ENCODE measurements at regions not wholly inside any gene's neighbourhood (a gene's known extent, or its start where the extent isn't known, plus 50 kb on each side); places are given as distances from the start of the nearest gene placed in this dataset.

GRCh38 chr14:84814391-84814790 is 715.6 kb upstream of the FLRT2 start:
- ChIA-PET POLR2A (no interaction called here), CTCF (no interaction called here)
- intact Hi-C loops (cut with micrococcal nuclease; ENCODE audit: unreplicated experiment), result no loop called here
- no peaks in the 10 kb centered on the region for H3K27me3 ChIP-seq (replicated peaks; ENCODE audit: control insufficient read depth, insufficient read depth, low read length)
- TF ChIP-seq, protein P1, sequence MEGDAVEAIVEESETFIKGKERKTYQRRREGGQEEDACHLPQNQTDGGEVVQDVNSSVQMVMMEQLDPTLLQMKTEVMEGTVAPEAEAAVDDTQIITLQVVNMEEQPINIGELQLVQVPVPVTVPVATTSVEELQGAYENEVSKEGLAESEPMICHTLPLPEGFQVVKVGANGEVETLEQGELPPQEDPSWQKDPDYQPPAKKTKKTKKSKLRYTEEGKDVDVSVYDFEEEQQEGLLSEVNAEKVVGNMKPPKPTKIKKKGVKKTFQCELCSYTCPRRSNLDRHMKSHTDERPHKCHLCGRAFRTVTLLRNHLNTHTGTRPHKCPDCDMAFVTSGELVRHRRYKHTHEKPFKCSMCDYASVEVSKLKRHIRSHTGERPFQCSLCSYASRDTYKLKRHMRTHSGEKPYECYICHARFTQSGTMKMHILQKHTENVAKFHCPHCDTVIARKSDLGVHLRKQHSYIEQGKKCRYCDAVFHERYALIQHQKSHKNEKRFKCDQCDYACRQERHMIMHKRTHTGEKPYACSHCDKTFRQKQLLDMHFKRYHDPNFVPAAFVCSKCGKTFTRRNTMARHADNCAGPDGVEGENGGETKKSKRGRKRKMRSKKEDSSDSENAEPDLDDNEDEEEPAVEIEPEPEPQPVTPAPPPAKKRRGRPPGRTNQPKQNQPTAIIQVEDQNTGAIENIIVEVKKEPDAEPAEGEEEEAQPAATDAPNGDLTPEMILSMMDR (IDR thresholded peaks at IDR 0.05; ENCODE audit: insufficient read depth in 1 of 2, low read depth in 1 of 2, low read length in 1 of 2, severe bottlenecking in 1 of 2, unreplicated experiment in 1 of 2), result no peak
- BruUV-seq (replicated peaks), result no TSS peak
- no peaks in the 10 kb centered on the region for H3K9me3 ChIP-seq
- no peaks in the 10 kb centered on the region for H3K36me3 ChIP-seq (ENCODE audit: control insufficient read depth, insufficient read depth, low read length)
- no peak overlapping the region for H3K4me3 ChIP-seq (ENCODE audit: low read depth, low read length)
- H3K4me1 ChIP-seq, result no peaks in the 10 kb centered on the region
- H3K4me1 Mint-ChIP-seq (ENCODE audit: low read depth, unreplicated experiment), result no peaks in the 10 kb centered on the region
- peaks cover 13% of the 10 kb centered on the region for H3K27me3 Mint-ChIP-seq (ENCODE audit: insufficient read depth, unreplicated experiment)
- no peak overlapping the region for H3K4me3 Mint-ChIP-seq (ENCODE audit: unreplicated experiment)
- no peak for DNase-seq
- no peak overlapping the region for H3K27ac Mint-ChIP-seq (ENCODE audit: unreplicated experiment)
- no peaks in the 10 kb centered on the region for H3K36me3 Mint-ChIP-seq (ENCODE audit: insufficient read depth, unreplicated experiment)
- no peaks in the 10 kb centered on the region for H3K9me3 Mint-ChIP-seq (ENCODE audit: unreplicated experiment)

GRCh38 chr14:84819528-84819927 is 710.4 kb upstream of the FLRT2 start:
- TF ChIP-seq, protein P1 (IDR thresholded peaks at IDR 0.05; ENCODE audit: insufficient read depth in 1 of 2, low read depth in 1 of 2, low read length in 1 of 2, severe bottlenecking in 1 of 2, unreplicated experiment in 1 of 2), result no peak
- Mint-ChIP-seq H3K4me1 (ENCODE audit: low read depth, unreplicated experiment) (no peaks in the 10 kb centered on the region), H3K9me3 (ENCODE audit: unreplicated experiment) (no peaks in the 10 kb centered on the region), H3K4me3 (ENCODE audit: unreplicated experiment) (no peak overlapping the region), H3K36me3 (ENCODE audit: insufficient read depth, unreplicated experiment) (no peaks in the 10 kb centered on the region), H3K27ac (ENCODE audit: unreplicated experiment) (no peak overlapping the region), H3K27me3 (ENCODE audit: insufficient read depth, unreplicated experiment) (peaks cover 9% of the 10 kb centered on the region)
- BruUV-seq (replicated peaks), result no TSS peak
- no peak for DNase-seq
- H3K27me3 ChIP-seq (replicated peaks; ENCODE audit: control insufficient read depth, insufficient read depth, low read length), result no peaks in the 10 kb centered on the region
- CTCF ChIA-PET, result no interaction called here
- intact Hi-C loops (cut with micrococcal nuclease; ENCODE audit: unreplicated experiment), result no loop called here
- 0 out of 2 replicates have a peak, but pooled peaks cover 3% of the 10 kb centered on the region for H3K4me1 ChIP-seq
- H3K4me3 ChIP-seq (ENCODE audit: low read depth, low read length), result no peak overlapping the region
- H3K9me3 ChIP-seq, result no peaks in the 10 kb centered on the region
- POLR2A ChIA-PET, result no interaction called here
- no peaks in the 10 kb centered on the region for H3K36me3 ChIP-seq (ENCODE audit: control insufficient read depth, insufficient read depth, low read length)

DNA sequence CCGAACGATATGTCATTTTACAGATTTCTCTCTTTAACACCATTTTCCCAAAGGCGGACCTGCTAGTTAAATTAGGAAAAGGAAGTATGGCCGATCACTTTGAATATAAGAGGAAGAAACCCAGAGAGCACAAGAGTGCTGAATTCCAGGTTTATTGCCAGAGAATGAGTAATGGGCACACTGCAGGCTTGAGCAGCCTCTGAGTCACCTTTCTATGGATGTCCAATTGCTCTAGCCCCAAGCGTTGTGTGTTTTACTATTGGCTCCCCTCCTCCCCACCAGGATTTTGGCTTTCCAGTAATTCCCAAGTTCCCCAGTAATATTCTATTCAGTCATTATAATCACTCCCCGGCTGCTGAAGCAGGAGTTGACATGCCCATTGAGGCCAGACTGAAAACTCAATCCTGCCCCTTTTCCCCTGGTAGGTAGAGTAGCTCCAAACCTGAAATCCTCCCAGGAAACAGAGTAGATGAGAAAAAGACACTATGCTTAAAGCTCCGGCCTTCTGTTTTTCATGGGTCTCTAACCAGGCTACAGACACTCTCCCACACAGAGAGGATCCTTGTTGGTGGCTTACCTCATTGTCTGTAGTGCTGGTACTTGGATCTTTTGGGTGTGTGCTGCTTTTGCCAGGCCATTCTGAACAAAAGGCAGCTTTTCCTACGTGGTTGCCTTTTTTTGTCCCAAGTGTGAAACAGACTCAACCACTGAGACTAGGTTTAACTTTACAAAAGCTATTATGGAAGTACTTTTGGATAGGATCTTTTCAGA is 704.3 kb upstream of the FLRT2 start:
- TF ChIP-seq, protein P1 (IDR thresholded peaks at IDR 0.05; ENCODE audit: insufficient read depth in 1 of 2, low read depth in 1 of 2, low read length in 1 of 2, severe bottlenecking in 1 of 2, unreplicated experiment in 1 of 2), result no peak
- no peak overlapping the region for H3K27ac Mint-ChIP-seq (ENCODE audit: unreplicated experiment)
- no peaks in the 10 kb centered on the region for H3K27me3 Mint-ChIP-seq (ENCODE audit: insufficient read depth, unreplicated experiment)

More for the DNA sequence above, 704.3 kb upstream of the FLRT2 start:
- intact Hi-C loops (cut with micrococcal nuclease; ENCODE audit: unreplicated experiment), result no loop called here
- DNase-seq, result no peak
- POLR2A ChIA-PET, result no interaction called here
- Histone ChIP-seq H3K36me3 (ENCODE audit: control insufficient read depth, insufficient read depth, low read length) (no peaks in the 10 kb centered on the region), H3K4me1 (0 out of 2 replicates have a peak, but pooled peaks cover 3% of the 10 kb centered on the region), H3K27me3 (replicated peaks; ENCODE audit: control insufficient read depth, insufficient read depth, low read length) (no peaks in the 10 kb centered on the region), H3K9me3 (no peaks in the 10 kb centered on the region), H3K4me3 (ENCODE audit: low read depth, low read length) (no peak overlapping the region)
- H3K36me3 Mint-ChIP-seq (ENCODE audit: insufficient read depth, unreplicated experiment), result no peaks in the 10 kb centered on the region
- no peaks in the 10 kb centered on the region for H3K4me1 Mint-ChIP-seq (ENCODE audit: low read depth, unreplicated experiment)
- CTCF ChIA-PET, result no interaction called here
- H3K9me3 Mint-ChIP-seq (ENCODE audit: unreplicated experiment), result no peaks in the 10 kb centered on the region
- no TSS peak for BruUV-seq (replicated peaks)
- no peak overlapping the region for H3K4me3 Mint-ChIP-seq (ENCODE audit: unreplicated experiment)

Data from Caco-2 (cell line).